K562 (cell line): ENCODE measurements at regions not wholly inside any gene's neighbourhood (a gene's known extent, or its start where the extent isn't known, plus 50 kb on each side); places are given as distances from the start of the nearest gene placed in this dataset.

Source experiments
- ATAC-seq: fragments of 200-7000 bp; cut with Tn5 transposase; 3 replicates; pipeline ENCODE4 v1.9.1; 2020; ENCODE audit warnings: moderate library complexity
- BruUV-seq: library from RNA; stranded (reverse); fragments of 400-500 nt; replicated peaks from 2 replicates; lab custom pipeline; 2021; lab: Mats Ljungman, UMichigan
- CTCF ChIA-PET: fragments of 300-600 bp; formaldehyde crosslinking; extraction: SDS; loops from one replicate; lab custom pipeline; 2021; ENCODE audit warnings: low intra/inter-chr PET ratio; lab: Yijun Ruan, JAX
- POLR2A ChIA-PET: fragments of 300-600, 350-650 bp; sonication (Branson Sonifier 250); formaldehyde crosslinking; extraction: SDS; loops from one replicate; lab custom pipeline; 2021; ENCODE audit warnings: antibody characterized with exemption, inconsistent platforms; lab: Yijun Ruan, JAX
- DNase-seq, 4 experiments: peaks; one replicate each; pipeline versions ENCODE4 v3.0.0 to v3.0.0-alpha.2; 2011 to 2018; ENCODE audit warnings: low spot score in 3 of 4, mixed read lengths in 3 of 4; ENCODE audit errors: extremely low read depth in 1 of 4
- FAIRE-seq: peaks from 2 replicates; lab custom pipeline; 2011; peaks lifted over from hg19 to GRCh38; lab: Jason Lieb, UNC
- H2AFZ ChIP-seq: 2 replicates; pipeline ENCODE4 v1.6.0; 2011; ENCODE audit warnings: low read depth, low read length, control low read depth, inconsistent platforms
- H3K27ac ChIP-seq: fragments of 200-600 bp; 3 replicates; pipeline ENCODE4 v1.8.0; 2011; ENCODE audit warnings: low read depth, mild to moderate bottlenecking, control low read depth, inconsistent platforms, low read length, moderate library complexity, mixed read lengths; ENCODE audit errors: extremely low read depth
- H3K27me3 ChIP-seq, 2 experiments: fragments of 300-600 bp in 1 of 2; 2 replicates in 1 of 2; 3 replicates in 1 of 2; pipeline versions ENCODE4 v1.6.0 to v1.8.0; 2011; ENCODE audit warnings: inconsistent platforms in 2 of 2, low read length in 2 of 2, mild to moderate bottlenecking in 1 of 2, mixed read lengths in 1 of 2, moderate library complexity in 1 of 2; ENCODE audit not compliant: control insufficient read depth in 2 of 2, insufficient read depth in 2 of 2
- H3K36me3 ChIP-seq: fragments of 300-600 bp; 3 replicates; pipeline ENCODE4 v1.8.0; 2011; ENCODE audit warnings: mild to moderate bottlenecking, low read length, inconsistent platforms; ENCODE audit not compliant: control insufficient read depth, insufficient read depth
- H3K4me1 ChIP-seq, 2 experiments: fragments of 200-600 bp in 1 of 2; replicated peaks in 1 of 2; 2 replicates in 1 of 2; 3 replicates in 1 of 2; pipeline versions ENCODE4 v1.5.1 to v1.8.0; 2011; ENCODE audit warnings: inconsistent platforms in 2 of 2, low read length in 2 of 2, mild to moderate bottlenecking in 1 of 2, mixed read lengths in 1 of 2, moderate library complexity in 1 of 2; ENCODE audit not compliant: control insufficient read depth in 2 of 2, insufficient read depth in 2 of 2
- H3K4me2 ChIP-seq: 2 replicates; pipeline ENCODE4 v1.6.1; 2011; ENCODE audit warnings: low read length, control low read depth, inconsistent platforms, mixed read lengths; ENCODE audit not compliant: insufficient read depth
- H3K4me3 ChIP-seq: fragments of 200-600 bp; sonication (generic), shearing (Covaris generic); 2 replicates; pipeline ENCODE4 v1.5.1; 2016; ENCODE audit warnings: control low read depth, inconsistent platforms
- H3K79me2 ChIP-seq: fragments of 200-600 bp; 3 replicates; pipeline ENCODE4 v1.8.0; 2011; ENCODE audit warnings: low read length, inconsistent platforms; ENCODE audit not compliant: control insufficient read depth, insufficient read depth
- H3K9ac ChIP-seq, 2 experiments: 2 replicates each; pipeline versions ENCODE4 v1.6.0 to v1.6.1; 2011; ENCODE audit warnings: low read depth in 2 of 2, low read length in 2 of 2, control low read depth in 1 of 2, inconsistent platforms in 1 of 2, mild to moderate bottlenecking in 1 of 2, mixed read lengths in 1 of 2; ENCODE audit not compliant: insufficient read depth in 1 of 2
- H3K9me1 ChIP-seq: one replicate; pipeline ENCODE4 v1.6.0; 2011; ENCODE audit warnings: inconsistent platforms, mild to moderate bottlenecking, low read length, moderate library complexity; ENCODE audit not compliant: control insufficient read depth, insufficient read depth
- H3K9me3 ChIP-seq: replicated peaks from 2 replicates; pipeline ENCODE4 v1.5.1; 2011; ENCODE audit warnings: low read depth, low read length, inconsistent platforms; ENCODE audit not compliant: control insufficient read depth, insufficient read depth
- H4K20me1 ChIP-seq: replicated peaks from 2 replicates; pipeline ENCODE4 v1.6.1; 2011; ENCODE audit warnings: low read length, inconsistent platforms, mixed read lengths; ENCODE audit not compliant: control insufficient read depth, insufficient read depth
- ATF2 ChIP-seq: sonication (generic); formaldehyde crosslinking; IDR thresholded peaks from 2 replicates; pipeline ENCODE4 v1.8.1; 2022; ENCODE audit warnings: missing genetic modification reagents
- BDP1 ChIP-seq: IDR thresholded peaks from 3 replicates; pipeline ENCODE4 v1.6.1; 2011; ENCODE audit not compliant: insufficient read length, insufficient read depth
- CBX5 ChIP-seq: IDR thresholded peaks from 2 replicates; pipeline ENCODE4 v1.6.1; 2014; ENCODE audit warnings: low read depth, borderline replicate concordance
- CCAR2 ChIP-seq: fragments of 200-400 bp; formaldehyde crosslinking; IDR thresholded peaks from 2 replicates; pipeline ENCODE4 v1.6.1; 2017; ENCODE audit warnings: mild to moderate bottlenecking, low read depth, low read length
- EGR1 ChIP-seq: fragments of 450-650 bp; conservative IDR thresholded peaks from 2 replicates; pipeline ENCODE4 v1.6.1; 2017; ENCODE audit warnings: mild to moderate bottlenecking
- EP300 ChIP-seq: IDR thresholded peaks from 2 replicates; pipeline ENCODE4 v1.6.1; 2012; ENCODE audit warnings: low read length, improper control_type of control experiment
- GTF2A2 ChIP-seq: IDR thresholded peaks from 2 replicates; pipeline ENCODE4 v1.6.1; 2016; ENCODE audit warnings: mild to moderate bottlenecking, missing genetic modification characterization, missing compliant biosample characterization
- HDGF ChIP-seq: fragments of 450-650 bp; IDR thresholded peaks from 2 replicates; pipeline ENCODE4 v1.6.1; 2016
- MAZ ChIP-seq, 2 experiments: fragments of 450-650 bp in 1 of 2; sonication (generic) in 1 of 2; formaldehyde crosslinking; IDR thresholded peaks in 1 of 2; conservative IDR thresholded peaks in 1 of 2; 2 replicates each; pipeline versions ENCODE4 v1.4.0 to v1.5.0; 2020; ENCODE audit warnings: mild to moderate bottlenecking in 1 of 2, missing genetic modification reagents in 1 of 2
- POLR2A ChIP-seq: fragments of 450-650 bp; conservative IDR thresholded peaks from 2 replicates; pipeline ENCODE4 v1.6.1; 2016
- SAFB ChIP-seq: fragments of 200-400 bp; formaldehyde crosslinking; IDR thresholded peaks from 2 replicates; pipeline ENCODE4 v1.6.1; 2017; ENCODE audit warnings: low read depth, low read length, borderline replicate concordance
- ZFPM2 ChIP-seq: fragments of 250-450 bp; sonication (Bioruptor Pico); IDR thresholded peaks from 2 replicates; pipeline ENCODE4 v1.5.1; 2022; ENCODE audit warnings: mild to moderate bottlenecking
- ZNF316 ChIP-seq: fragments of 450-650 bp; IDR thresholded peaks from 2 replicates; pipeline ENCODE4 v1.6.1; 2016
- WGBS: fragments of 100-300 bp; shearing (Covaris generic); methylation state at CpG from one replicate; pipeline ENCODE4 v1.1.6; 2016; ENCODE audit warnings: low coverage, mixed read lengths; ENCODE audit not compliant: insufficient coverage; ENCODE audit errors: missing lambda C conversion rate; 5-methylcytosine and 5-hydroxymethylcytosine counted together
- in situ Hi-C: fragments of 300-500 bp; cut with MboI; formaldehyde crosslinking; loops from 4 replicates; pipeline ENCODE4 v1.15.0; 2018; ENCODE audit warnings: inconsistent platforms, mixed read lengths
- intact Hi-C: fragments of 100-400 bp; cut with micrococcal nuclease; formaldehyde crosslinking; loops from 2 replicates; pipeline ENCODE4 v1.14.2; 2022
- TF ChIP-seq, protein P1 (sequence below): fragments of 250-450 bp; sonication (Bioruptor Pico); IDR thresholded peaks from 2 replicates; pipeline ENCODE4 v1.8.0; 2021; ENCODE audit warnings: mild to moderate bottlenecking, moderate library complexity
- TF ChIP-seq, protein P2 (sequence below): fragments of 150-350 bp; IDR thresholded peaks from 2 replicates; pipeline ENCODE4 v1.6.1; 2014; ENCODE audit warnings: low read depth, mild to moderate bottlenecking, low read length, borderline replicate concordance
- TF ChIP-seq, protein P3 (sequence below): sonication (generic); formaldehyde crosslinking; IDR thresholded peaks from 2 replicates; pipeline ENCODE4 v1.8.1; 2023; ENCODE audit warnings: mild to moderate bottlenecking, missing genetic modification reagents
- TF ChIP-seq, protein P4 (sequence below): fragments of 450-650 bp; formaldehyde crosslinking; IDR thresholded peaks from 2 replicates; pipeline ENCODE4 v1.4.0; 2022; ENCODE audit warnings: missing genetic modification characterization

DNA sequence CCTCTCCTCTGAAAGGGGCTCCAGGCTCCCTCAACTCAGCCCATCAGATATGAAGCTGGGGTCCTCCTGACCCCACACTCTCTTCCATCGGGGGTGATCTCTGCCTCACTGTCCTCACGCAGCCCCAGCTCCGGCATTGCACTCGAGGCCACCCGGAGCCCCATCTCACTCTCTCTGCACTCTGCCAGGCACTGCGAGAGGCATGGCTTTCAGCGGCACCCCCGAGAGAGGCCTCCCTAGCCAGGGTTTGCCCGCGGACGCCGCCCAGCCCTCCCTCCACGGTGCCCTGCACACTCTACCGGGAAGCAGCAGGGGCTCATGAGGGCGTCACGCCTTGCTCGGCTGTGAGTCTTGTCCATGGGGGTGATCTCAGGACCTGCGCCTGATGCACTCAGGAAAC is 436.2 kb downstream of the BRD1 start:
- ChIA-PET POLR2A (no interaction called here), CTCF (no interaction called here)
- H4K20me1 ChIP-seq = no peaks in the 10 kb centered on the region
- intact Hi-C loops (no loop called here), in situ Hi-C loops (no loop called here)
- H2AFZ ChIP-seq = no peak overlapping the region
- 0% methylated on average over 6 of the region's 18 CpGs for WGBS
- BruUV-seq = no TSS peak
- H3K27me3 ChIP-seq = peaks cover 4 to 37% of the 10 kb centered on the region in 2 experiments
- H3K79me2 ChIP-seq = no peaks in the 10 kb centered on the region
- H3K36me3 ChIP-seq = no peaks in the 10 kb centered on the region
- ATAC-seq = no peak
- FAIRE-seq = no peak
- H3K4me1 ChIP-seq = no peaks in the 10 kb centered on the region
- no peak overlapping the region for H3K27ac ChIP-seq
- no peaks in the 10 kb centered on the region for H3K9me3 ChIP-seq
- no peaks in the 10 kb centered on the region for H3K9me1 ChIP-seq
- H3K4me3 ChIP-seq = no peak overlapping the region
- H3K9ac ChIP-seq = no peak overlapping the region
- no peak overlapping the region for H3K4me2 ChIP-seq
- DNase-seq = no peak
- no peak for TF ChIP-seq CCAR2
- TF ChIP-seq ZNF316 = no peak
- TF ChIP-seq, protein P1, sequence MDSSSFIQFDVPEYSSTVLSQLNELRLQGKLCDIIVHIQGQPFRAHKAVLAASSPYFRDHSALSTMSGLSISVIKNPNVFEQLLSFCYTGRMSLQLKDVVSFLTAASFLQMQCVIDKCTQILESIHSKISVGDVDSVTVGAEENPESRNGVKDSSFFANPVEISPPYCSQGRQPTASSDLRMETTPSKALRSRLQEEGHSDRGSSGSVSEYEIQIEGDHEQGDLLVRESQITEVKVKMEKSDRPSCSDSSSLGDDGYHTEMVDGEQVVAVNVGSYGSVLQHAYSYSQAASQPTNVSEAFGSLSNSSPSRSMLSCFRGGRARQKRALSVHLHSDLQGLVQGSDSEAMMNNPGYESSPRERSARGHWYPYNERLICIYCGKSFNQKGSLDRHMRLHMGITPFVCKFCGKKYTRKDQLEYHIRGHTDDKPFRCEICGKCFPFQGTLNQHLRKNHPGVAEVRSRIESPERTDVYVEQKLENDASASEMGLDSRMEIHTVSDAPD (CRISPR knock-in tag) = no peak
- TF ChIP-seq EP300 = no peak
- TF ChIP-seq EGR1 = no peak
- TF ChIP-seq ZFPM2 (CRISPR knock-in tag) = no peak
- TF ChIP-seq, protein P2, sequence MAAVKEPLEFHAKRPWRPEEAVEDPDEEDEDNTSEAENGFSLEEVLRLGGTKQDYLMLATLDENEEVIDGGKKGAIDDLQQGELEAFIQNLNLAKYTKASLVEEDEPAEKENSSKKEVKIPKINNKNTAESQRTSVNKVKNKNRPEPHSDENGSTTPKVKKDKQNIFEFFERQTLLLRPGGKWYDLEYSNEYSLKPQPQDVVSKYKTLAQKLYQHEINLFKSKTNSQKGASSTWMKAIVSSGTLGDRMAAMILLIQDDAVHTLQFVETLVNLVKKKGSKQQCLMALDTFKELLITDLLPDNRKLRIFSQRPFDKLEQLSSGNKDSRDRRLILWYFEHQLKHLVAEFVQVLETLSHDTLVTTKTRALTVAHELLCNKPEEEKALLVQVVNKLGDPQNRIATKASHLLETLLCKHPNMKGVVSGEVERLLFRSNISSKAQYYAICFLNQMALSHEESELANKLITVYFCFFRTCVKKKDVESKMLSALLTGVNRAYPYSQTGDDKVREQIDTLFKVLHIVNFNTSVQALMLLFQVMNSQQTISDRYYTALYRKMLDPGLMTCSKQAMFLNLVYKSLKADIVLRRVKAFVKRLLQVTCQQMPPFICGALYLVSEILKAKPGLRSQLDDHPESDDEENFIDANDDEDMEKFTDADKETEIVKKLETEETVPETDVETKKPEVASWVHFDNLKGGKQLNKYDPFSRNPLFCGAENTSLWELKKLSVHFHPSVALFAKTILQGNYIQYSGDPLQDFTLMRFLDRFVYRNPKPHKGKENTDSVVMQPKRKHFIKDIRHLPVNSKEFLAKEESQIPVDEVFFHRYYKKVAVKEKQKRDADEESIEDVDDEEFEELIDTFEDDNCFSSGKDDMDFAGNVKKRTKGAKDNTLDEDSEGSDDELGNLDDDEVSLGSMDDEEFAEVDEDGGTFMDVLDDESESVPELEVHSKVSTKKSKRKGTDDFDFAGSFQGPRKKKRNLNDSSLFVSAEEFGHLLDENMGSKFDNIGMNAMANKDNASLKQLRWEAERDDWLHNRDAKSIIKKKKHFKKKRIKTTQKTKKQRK = no peak
- TF ChIP-seq ATF2 (CRISPR knock-in tag) = no peak
- TF ChIP-seq POLR2A = no peak
- no peak for TF ChIP-seq HDGF
- no peak for TF ChIP-seq GTF2A2 (tag)
- no peak for TF ChIP-seq MAZ (CRISPR knock-in tag; conservative IDR thresholded peaks at IDR 0.05 in 1 of 2, IDR thresholded peaks at IDR 0.05 in 1 of 2)
- no peak for TF ChIP-seq BDP1
- no peak for TF ChIP-seq CBX5
- TF ChIP-seq, protein P3, sequence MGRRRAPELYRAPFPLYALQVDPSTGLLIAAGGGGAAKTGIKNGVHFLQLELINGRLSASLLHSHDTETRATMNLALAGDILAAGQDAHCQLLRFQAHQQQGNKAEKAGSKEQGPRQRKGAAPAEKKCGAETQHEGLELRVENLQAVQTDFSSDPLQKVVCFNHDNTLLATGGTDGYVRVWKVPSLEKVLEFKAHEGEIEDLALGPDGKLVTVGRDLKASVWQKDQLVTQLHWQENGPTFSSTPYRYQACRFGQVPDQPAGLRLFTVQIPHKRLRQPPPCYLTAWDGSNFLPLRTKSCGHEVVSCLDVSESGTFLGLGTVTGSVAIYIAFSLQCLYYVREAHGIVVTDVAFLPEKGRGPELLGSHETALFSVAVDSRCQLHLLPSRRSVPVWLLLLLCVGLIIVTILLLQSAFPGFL = no peak
- TF ChIP-seq SAFB = no peak
- TF ChIP-seq, protein P4, sequence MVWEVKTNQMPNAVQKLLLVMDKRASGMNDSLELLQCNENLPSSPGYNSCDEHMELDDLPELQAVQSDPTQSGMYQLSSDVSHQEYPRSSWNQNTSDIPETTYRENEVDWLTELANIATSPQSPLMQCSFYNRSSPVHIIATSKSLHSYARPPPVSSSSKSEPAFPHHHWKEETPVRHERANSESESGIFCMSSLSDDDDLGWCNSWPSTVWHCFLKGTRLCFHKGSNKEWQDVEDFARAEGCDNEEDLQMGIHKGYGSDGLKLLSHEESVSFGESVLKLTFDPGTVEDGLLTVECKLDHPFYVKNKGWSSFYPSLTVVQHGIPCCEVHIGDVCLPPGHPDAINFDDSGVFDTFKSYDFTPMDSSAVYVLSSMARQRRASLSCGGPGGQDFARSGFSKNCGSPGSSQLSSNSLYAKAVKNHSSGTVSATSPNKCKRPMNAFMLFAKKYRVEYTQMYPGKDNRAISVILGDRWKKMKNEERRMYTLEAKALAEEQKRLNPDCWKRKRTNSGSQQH = no peak
